GM13976 (cell line): ENCODE measurements at regions not wholly inside any gene's neighbourhood (a gene's known extent, or its start where the extent isn't known, plus 50 kb on each side); places are given as distances from the start of the nearest gene placed in this dataset.

Source experiments
- DNase-seq: peaks from one replicate; pipeline ENCODE4 v3.0.0; 2012; ENCODE audit warnings: low spot score
- in situ Hi-C: fragments of 300-500 bp; cut with MboI; formaldehyde crosslinking; loops from one replicate; pipeline ENCODE4 v1.12.0; 2022; ENCODE audit warnings: low sequenced_read_pairs, mixed read lengths, inconsistent platforms; ENCODE audit not compliant: unreplicated experiment
- TF ChIP-seq, protein P1 (sequence below): IDR thresholded peaks from 2 replicates; pipeline ENCODE4 v1.5.1; 2012; ENCODE audit warnings: borderline replicate concordance, mild to moderate bottlenecking; ENCODE audit not compliant: insufficient read depth; ENCODE audit errors: extremely low read depth, missing control alignments, control extremely low read depth

DNA sequence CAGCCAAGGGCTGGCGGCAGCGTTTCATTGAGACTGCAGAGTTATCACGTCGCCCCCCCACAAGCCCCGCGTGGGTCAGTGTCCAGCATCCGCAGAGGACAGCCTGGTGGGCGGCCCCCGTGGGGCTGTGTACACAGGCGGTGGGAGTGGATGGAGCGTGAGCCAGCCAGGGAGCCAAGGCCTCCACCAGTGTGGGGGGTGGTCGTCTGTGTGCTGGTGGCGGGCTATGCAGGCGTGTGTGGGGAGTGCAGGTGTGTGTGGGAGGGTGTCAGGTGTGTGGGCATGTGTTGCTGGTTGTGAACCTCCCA is 56.5 kb upstream of the NKX1-1 start:
- TF ChIP-seq, protein P1, sequence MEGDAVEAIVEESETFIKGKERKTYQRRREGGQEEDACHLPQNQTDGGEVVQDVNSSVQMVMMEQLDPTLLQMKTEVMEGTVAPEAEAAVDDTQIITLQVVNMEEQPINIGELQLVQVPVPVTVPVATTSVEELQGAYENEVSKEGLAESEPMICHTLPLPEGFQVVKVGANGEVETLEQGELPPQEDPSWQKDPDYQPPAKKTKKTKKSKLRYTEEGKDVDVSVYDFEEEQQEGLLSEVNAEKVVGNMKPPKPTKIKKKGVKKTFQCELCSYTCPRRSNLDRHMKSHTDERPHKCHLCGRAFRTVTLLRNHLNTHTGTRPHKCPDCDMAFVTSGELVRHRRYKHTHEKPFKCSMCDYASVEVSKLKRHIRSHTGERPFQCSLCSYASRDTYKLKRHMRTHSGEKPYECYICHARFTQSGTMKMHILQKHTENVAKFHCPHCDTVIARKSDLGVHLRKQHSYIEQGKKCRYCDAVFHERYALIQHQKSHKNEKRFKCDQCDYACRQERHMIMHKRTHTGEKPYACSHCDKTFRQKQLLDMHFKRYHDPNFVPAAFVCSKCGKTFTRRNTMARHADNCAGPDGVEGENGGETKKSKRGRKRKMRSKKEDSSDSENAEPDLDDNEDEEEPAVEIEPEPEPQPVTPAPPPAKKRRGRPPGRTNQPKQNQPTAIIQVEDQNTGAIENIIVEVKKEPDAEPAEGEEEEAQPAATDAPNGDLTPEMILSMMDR, result no peak
- DNase-seq, result no peak
- in situ Hi-C loops, result no loop called here

DNA sequence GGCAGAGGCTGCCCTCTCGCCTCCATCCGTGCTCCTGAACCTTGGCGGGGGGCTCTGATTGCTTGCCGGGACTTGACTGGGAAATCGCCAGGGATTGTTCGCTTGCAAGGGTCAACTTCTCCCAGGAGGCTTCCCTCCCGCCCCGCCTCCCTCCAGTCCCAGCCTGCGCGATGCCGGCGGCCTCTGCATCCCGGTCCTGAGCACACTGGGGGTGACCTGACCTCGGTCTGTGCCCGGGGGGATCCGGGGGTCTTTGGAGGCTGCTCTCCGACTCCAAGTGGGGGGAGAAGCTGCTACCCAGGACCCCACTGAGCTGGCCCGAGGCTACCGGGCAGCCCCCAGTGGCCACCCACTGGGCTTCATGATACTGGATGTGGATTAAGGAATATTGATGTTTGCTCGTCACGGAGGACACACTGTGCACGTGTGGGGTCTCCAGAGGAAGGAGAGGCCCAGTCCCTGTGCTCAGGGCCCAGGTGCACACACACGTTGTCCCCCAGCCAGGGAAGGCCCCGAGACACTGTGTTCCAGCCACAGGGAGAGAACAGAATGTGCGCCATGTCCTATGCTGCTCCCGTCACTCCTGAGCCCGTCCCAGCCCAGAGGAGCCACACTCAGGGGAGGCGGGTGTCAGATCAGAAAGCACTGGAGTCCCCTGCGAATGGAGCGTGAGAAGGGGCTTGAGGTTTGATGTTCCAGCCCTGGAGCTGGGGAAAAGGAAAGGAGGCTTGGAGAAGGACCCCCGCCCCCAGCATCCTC is 55.9 kb upstream of the NKX1-1 start:
- in situ Hi-C loops, result no loop called here

DNA sequence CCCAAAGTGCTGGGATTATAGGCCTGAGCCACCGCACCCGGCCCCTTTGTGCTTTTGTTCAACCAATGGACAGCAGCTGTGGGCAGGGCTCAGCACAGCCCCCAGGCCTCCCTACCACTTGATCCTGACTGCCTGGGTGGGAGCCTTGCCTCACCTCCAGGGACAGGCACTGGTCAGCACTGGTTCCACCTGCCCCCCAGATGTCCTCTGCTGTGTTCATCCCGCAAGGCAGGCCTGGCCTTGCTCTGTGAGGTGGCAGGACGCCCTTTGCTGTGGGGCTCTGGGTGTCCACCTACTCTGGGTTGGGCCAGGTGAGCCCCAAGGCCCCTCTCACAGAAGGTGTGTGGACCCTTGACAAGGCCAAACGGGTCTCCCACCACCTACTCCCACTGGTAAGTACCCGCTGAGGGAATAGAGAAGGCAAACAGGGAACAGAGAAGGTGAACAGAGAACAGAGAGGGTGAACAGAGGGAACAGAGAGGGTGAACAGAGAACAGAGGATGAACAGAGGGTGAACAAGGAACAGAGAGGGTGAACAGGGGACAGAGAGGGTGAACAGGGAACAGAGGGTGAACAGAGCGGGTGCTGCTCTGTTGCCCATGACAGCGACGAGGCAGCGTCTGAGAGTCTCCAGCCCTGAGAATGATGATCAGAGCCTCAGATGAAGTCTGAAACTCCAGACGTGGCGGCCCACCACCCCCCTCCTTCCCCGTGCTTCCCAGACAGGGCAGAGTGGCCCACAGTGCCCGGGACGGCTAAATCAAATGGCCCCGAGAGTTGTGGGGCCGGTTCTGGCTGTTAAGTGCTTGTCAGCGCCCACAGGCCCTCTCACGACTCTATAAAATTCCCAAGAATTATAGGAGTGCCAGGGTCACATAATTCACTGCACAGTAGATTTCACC is 55.0 kb upstream of the NKX1-1 start:
- DNase-seq, result no peak
- TF ChIP-seq, protein P1, result no peak
- in situ Hi-C loops, result no loop called here

More for the DNA sequence above, 55.9 kb upstream of the NKX1-1 start:
- DNase-seq, result no peak
- TF ChIP-seq, protein P1, result no peak

DNA sequence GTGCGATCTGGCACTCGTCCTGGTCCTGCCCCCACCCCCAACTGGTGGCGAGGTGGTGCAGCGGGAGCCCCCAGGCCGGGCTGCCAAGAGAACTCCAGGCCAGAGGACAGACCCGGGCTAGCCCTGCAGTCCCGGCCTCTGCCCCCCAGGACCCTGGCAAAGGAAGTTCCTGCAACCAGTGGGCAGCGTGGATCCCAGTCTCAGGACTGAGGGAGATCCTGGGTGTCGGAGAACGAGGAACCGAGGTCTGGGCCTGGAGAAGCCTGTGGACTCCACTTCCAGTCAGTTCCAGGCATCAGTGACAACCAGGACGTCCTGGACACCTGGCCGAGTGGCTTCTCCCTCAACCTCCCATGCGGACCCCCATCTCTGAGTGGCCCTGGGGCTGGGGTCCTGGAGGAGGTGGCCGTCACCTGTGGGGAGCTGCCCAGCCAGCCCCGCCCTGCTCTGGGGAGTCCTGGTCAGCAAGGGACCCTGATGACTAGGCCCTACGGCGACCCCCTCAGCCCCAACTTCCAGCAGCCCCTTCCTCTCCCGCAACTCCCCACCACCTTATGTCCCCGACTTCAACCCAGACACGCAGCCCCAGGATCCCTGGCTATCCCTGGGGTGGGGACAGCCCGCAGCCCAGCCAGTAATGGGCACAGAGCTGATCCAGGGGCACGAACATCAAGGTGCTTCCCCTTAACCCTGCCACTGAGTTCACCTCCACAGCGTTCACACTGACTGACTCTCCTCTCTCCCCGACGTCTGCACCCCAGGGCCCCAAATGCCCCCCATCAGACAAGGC is 53.7 kb upstream of the NKX1-1 start:
- DNase-seq, result no peak
- TF ChIP-seq, protein P1, result no peak
- in situ Hi-C loops, result no loop called here

DNA sequence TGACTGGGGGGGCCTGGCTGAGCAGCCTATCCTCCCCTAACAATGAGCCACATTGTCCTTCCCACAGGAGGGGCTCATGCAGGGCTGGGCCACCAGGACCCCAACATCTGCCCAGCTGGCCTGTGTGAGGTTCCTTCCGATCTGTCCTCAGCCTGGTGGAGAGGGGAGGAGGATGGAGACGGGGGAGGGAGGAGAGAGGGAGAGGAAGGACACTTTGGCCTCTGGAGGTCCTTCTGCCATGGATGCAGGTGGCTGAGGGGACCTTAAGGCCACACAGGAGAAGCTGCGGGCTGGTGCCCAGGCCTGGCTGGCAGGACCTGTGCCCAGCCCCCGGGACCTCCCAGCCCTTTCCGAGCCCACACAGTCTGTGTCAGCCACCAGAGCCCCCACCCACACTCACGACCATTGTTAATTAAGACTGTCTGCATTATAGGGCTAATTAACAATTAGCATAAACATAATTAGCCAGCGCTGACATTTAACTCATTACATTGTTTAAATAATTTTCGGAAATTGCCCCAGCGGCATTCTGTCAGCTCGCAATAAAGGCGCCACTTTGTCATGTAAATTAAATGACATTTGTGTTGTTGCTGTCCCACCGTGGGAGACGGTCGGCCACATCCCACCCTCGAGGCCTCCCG is 53.0 kb upstream of the NKX1-1 start:
- TF ChIP-seq, protein P1, result no peak
- in situ Hi-C loops, result no loop called here
- DNase-seq, result no peak

DNA sequence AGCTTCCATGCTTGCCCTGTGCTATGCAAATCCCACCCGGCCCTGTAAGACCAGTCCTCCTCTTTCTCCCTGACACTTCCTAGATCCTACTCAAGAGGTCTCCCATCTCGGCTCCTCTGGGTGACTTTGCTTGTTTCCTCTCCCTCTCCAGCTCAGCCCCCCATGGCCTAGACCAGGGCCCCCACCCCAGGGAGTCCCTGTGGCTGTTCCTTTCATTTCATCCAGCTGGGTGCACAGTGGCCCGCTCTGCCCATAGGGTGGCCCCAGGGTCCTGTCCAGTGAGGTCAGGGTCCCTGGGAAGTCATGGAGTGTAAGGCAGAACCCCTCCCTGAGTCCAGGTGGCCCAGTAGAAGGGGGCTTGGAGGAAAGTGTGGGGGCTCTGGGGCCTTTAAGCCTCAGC is 52.3 kb upstream of the NKX1-1 start:
- in situ Hi-C loops, result no loop called here
- TF ChIP-seq, protein P1, result no peak
- DNase-seq, result no peak
